Epidermal melanocyte (primary cell): ENCODE measurements at regions not wholly inside any gene's neighbourhood (a gene's known extent, or its start where the extent isn't known, plus 50 kb on each side); places are given as distances from the start of the nearest gene placed in this dataset.

ENCODE experiments used
- DNase-seq: peaks from one replicate; pipeline ENCODE4 v3.0.0; 2011; ENCODE audit warnings: low spot score; ENCODE audit not compliant: insufficient read length

DNA sequence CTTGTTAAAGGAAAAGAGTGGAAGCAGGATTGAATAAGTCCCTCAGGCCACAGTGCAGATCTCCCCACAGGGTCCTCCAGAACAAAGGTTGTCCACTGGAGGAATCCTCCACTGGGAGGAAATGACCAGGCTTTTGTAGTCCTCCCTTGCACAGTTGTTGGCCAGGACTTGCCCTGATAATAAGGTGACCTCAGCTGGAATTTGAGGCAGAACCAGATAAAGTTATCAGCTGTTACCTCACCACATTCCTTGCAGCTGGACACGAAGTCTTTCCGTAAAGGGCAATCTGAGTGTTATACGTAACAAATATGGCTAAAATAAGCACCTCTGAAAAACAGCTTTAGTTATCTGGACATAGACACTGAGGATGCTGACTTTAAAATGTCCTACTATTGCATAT is 83.5 kb upstream of the NAALADL2 start:
- DNase-seq = no peak

DNA sequence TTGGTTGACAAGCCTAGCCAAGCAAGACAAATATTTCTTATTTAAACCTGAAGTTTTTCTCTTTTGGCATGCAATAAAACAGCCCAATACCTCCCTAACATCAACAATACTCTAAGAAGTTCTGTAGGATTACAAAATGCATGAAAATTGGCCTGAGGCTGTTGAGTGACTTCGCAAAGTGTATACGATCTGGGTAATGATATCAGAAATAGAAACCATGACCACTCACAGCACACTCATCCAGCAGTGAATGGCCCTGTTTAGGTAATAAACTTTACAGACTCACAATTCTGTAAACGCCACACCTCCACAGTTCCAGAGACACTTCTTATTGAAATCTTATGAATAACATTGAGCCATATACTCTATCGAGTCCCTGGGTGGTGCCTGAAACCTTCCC is 83.0 kb upstream of the NAALADL2 start:
- DNase-seq = no peak

DNA sequence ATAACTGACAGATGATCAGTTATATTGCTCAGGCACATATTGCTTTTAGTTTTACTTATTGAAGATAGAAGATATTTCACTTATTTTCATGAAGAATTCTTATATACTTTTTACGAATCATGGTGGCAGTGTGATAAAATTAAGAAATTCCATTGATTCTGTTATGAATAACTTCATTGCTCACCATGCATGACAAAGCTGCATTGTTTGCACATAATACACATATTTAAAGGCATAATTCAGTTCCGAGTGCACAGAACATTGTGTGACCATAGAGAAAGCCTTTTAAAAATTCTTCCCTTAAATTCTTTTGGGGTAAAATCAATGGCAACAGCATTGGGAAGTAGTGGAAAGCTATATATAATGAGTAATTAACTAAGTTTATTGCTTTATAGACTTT is 82.5 kb upstream of the NAALADL2 start:
- DNase-seq = no peak

DNA sequence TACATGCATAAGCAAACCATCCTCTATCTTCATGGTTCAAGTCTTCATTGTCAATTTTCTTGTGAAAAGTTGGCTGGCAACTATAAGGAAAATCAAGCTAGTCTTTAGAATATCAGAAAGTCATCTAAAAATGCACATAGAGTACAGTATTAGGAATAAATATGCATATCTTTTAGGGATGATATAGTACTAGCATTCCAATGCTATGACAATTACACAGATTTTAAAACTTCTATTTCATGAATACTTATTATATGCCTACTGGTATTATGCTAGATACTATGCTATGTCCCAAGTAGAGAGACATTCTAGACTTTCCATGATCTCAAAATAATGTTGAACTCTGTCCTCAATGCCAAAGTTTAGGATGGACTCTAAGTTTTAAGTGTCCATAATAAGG is 81.3 kb upstream of the NAALADL2 start:
- DNase-seq = no peak

DNA sequence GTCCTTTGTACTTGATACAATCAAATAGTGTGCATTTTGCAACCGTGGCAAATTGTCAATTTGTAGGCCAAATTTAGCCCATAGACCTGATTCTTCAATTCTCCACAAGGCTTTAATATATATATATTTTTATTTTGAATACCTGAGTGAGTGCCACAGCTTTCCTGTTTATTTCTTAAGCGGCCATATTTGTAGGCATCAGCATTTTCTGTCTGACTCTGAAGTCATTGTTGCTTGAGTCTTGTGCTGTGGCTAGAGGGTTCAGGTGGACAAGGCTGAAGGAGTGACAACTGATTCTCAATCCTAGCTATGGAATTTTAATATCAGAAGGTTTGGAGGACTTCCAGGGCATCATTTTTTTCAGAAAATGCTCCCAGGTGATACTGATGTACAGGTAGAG is 75.6 kb upstream of the NAALADL2 start:
- no peak for DNase-seq

DNA sequence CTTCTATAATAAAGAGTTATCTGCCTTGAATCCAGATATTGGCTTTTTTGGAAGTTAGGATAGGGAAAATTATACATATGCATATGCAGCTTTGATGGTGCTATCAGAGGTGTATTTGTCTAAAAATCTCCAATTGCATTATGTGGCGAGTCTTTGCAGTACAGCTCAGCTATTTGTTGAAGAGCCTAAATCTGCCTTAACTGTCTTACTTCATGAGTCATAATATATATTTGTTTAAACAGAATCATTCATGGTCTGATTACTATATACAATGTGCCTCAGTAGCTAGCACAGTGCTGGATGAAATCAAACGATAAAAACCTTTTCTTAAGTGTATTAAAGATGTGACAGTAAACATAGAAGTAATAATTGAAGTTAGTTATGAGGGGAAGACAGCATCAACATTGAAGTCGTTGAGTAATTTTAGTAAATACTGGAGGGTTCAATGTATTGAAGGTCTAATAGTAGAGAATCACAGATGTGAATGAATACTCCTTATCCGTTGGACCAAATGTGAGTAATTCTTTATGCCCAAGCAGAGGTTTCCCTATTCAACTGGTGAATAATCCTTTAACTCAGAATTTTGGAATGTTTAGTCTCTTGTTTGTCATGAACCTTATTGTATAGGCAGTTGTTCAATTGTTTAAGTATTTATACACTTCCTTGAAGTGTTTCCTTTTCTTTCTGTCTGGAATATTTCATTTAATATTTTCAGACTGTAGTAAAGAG is 74.8 kb upstream of the NAALADL2 start:
- DNase-seq = no peak

DNA sequence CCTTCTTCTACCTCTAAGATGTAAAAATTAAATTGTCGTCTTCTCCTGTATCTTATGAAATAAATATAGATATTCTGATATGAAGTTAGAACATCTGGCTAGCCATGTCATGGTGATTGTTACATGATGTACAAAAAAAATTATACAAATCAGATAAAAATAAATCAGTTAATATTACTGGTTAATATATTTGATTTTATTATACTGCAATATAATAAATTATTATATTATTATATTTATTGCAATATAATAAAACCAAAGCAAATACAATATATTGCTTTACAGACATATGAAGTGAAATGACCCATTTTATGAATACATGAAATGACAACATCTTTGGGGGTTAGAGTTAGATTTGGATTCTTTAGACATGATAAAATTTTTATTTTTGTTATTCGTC is 72.3 kb upstream of the NAALADL2 start:
- DNase-seq = no peak

DNA sequence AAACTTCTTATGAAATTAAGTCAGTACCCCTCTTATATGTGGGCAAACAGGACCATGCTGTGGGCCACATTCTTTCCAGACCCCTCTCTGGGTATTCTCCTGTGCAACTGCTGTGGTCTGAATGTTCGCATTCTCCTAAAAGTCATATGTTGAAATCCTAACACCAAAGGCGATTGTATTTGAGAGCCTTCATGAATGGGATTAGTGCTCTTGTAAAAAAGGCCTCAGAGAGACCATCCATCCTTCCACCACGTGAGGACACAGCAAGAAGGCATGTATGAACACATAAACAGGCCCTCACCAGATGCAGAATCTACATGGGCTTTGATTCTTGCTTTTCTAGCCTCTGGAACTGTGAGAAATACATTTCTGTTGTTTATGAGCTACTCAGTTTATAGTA is 68.0 kb upstream of the NAALADL2 start:
- DNase-seq = no peak

DNA sequence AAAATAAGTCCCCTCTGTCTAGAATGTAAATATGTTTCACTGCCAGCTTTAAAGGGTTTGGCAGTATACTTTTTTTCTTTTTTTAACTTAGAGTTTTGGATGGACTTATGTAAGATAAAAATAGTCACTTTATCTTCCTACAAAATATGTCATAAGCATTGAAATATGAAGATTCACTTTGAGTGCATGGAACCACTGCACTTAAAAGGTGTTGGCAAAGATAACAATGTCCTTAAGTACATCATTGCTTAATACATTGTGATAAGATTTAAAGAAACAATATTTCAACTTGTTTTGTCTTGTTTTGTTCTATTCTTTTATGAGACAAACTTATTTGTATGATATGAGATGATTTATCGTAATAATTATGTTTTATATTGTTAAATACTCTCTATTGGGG is 66.3 kb upstream of the NAALADL2 start:
- no peak for DNase-seq
